ENCODE measurements at regions not wholly inside any gene's neighbourhood (a gene's known extent, or its start where the extent isn't known, plus 50 kb on each side); places are given as distances from the start of the nearest gene placed in this dataset.

DNA sequence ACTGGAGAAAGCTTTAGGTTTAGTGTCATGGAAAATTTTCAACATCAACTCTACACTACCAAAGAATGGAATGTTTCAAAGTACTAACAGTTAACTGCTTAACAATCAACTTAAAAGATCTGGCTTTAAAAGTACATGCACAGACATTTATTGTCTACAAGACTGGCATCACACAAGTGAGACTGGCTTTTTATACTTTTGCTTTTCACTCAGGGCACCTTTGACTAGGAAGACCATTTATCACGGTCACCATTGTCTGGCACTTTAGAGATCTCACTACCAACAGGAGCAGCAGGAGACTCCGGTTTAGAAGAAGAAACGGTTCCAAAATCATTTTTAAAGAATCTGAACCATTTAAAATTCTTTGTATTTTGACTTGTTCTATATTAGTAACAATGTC is 812.3 kb downstream of the ADGRL2 start:
- Histone ChIP-seq H3K27ac (no peak overlapping the region), H3K9me3 (no peaks in the 10 kb centered on the region), H3K36me3 (no peaks in the 10 kb centered on the region), H3K4me1 (no peaks in the 10 kb centered on the region), H3K27me3 (no peaks in the 10 kb centered on the region), H3K4me3 (no peak overlapping the region)
- WGBS, 2 donors, result 74 to 90% methylated on average over 3 of the region's 3 CpGs
- ATAC-seq (ENCODE audit: low FRiP score in 2 of 2) (no peak), DNase-seq (no peak)
- TF ChIP-seq EP300 (IDR thresholded peaks at IDR 0.05) (no peak), POLR2AphosphoS5 (IDR thresholded peaks at IDR 0.05) (no peak), POLR2A (IDR thresholded peaks at IDR 0.05) (no peak)
- TF ChIP-seq, protein P1, sequence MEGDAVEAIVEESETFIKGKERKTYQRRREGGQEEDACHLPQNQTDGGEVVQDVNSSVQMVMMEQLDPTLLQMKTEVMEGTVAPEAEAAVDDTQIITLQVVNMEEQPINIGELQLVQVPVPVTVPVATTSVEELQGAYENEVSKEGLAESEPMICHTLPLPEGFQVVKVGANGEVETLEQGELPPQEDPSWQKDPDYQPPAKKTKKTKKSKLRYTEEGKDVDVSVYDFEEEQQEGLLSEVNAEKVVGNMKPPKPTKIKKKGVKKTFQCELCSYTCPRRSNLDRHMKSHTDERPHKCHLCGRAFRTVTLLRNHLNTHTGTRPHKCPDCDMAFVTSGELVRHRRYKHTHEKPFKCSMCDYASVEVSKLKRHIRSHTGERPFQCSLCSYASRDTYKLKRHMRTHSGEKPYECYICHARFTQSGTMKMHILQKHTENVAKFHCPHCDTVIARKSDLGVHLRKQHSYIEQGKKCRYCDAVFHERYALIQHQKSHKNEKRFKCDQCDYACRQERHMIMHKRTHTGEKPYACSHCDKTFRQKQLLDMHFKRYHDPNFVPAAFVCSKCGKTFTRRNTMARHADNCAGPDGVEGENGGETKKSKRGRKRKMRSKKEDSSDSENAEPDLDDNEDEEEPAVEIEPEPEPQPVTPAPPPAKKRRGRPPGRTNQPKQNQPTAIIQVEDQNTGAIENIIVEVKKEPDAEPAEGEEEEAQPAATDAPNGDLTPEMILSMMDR (IDR thresholded peaks at IDR 0.05), result no peak

DNA sequence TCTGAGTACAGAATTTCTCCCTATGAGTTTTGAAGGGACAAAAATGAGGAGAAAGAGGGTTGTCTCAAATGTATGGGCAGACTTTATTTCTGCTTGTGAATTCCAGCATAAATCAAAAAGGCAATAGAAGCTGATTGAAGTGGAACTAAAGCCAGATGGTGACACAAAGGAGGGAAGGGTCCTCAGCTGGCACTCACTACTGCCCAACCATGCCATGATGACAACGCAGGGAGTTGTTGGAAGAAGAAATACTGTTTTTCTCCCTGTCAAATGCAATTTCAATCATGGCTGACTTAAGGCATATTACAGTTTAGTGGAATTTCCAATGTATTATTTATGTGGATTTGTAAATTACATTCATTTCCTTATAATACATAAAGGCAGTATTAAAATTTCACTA is 805.8 kb downstream of the ADGRL2 start:
- Histone ChIP-seq H3K36me3 (no peaks in the 10 kb centered on the region), H3K9me3 (no peaks in the 10 kb centered on the region), H3K27ac (no peak overlapping the region), H3K4me3 (no peak overlapping the region), H3K4me1 (no peaks in the 10 kb centered on the region), H3K27me3 (no peaks in the 10 kb centered on the region)
- DNase-seq, result no peak
- 87 to 92% methylated on average over 1 of the region's 1 CpG for WGBS, 2 donors
- TF ChIP-seq EP300 (IDR thresholded peaks at IDR 0.05), result no peak
- ATAC-seq (ENCODE audit: low FRiP score in 2 of 2), result no peak

DNA sequence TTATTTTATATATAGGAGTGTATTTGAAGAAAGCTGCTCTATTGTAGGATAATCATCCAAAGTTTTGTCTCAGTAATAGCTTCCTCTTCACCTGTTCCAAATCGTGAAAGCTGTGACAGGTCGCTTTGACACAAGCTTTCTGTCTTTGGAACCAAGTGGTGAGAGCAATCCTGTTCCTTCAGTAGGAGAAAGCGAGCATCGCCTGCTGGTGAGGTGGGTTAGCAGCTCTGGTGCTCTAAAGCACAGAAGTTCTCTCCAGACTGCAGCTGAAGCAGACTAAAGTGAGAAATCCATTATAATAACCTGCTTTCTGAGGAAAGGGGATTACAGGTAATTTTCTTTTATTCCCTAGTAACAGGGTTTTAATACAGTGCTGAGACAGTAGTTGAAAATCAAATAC is 803.8 kb downstream of the ADGRL2 start:
- Histone ChIP-seq H3K27ac (no peak overlapping the region), H3K36me3 (no peaks in the 10 kb centered on the region), H3K27me3 (no peaks in the 10 kb centered on the region), H3K9me3 (no peaks in the 10 kb centered on the region), H3K4me1 (no peaks in the 10 kb centered on the region), H3K4me3 (no peak overlapping the region)
- WGBS, 2 donors, result 67 to 77% methylated on average over 4 of the region's 4 CpGs
- TF ChIP-seq POLR2AphosphoS5 (IDR thresholded peaks at IDR 0.05), result no peak
- TF ChIP-seq EP300 (IDR thresholded peaks at IDR 0.05), result no peak
- no peak for TF ChIP-seq POLR2A (IDR thresholded peaks at IDR 0.05)
- TF ChIP-seq, protein P1 (IDR thresholded peaks at IDR 0.05), result no peak
- no peak for ATAC-seq (ENCODE audit: low FRiP score in 2 of 2)
- DNase-seq, result no peak

DNA sequence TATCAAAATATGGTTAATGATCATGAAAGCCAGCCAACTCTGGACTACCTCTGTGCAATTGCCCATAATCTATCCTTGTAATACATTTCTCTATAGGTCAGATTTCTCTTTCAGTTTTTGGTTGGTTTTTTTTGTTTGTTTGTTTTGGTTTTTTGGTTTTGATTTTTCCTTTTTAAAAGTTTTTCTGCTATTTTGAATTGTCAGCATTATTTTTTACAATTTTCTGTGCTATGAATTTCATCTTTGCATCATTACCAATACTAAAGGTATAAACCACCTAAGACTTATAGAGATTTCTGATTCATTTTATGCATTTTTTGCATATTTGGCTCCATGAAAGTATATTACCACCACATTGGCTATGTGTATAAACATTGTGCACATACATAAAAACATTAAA is 799.6 kb downstream of the ADGRL2 start:
- TF ChIP-seq POLR2AphosphoS5 (IDR thresholded peaks at IDR 0.05) (no peak), EP300 (IDR thresholded peaks at IDR 0.05) (no peak), POLR2A (IDR thresholded peaks at IDR 0.05) (no peak)
- TF ChIP-seq, protein P1 (IDR thresholded peaks at IDR 0.05), result no peak
- H3K27me3 ChIP-seq, result no peaks in the 10 kb centered on the region
- no peak overlapping the region for H3K27ac ChIP-seq
- H3K4me3 ChIP-seq, result no peak overlapping the region
- peaks cover 0 to 14% (median 0%) of the 10 kb centered on the region in 4 donors for H3K4me1 ChIP-seq
- H3K9me3 ChIP-seq, result no peaks in the 10 kb centered on the region
- H3K36me3 ChIP-seq, result no peaks in the 10 kb centered on the region
- ATAC-seq (ENCODE audit: low FRiP score in 2 of 2) (no peak), DNase-seq (no peak)

DNA sequence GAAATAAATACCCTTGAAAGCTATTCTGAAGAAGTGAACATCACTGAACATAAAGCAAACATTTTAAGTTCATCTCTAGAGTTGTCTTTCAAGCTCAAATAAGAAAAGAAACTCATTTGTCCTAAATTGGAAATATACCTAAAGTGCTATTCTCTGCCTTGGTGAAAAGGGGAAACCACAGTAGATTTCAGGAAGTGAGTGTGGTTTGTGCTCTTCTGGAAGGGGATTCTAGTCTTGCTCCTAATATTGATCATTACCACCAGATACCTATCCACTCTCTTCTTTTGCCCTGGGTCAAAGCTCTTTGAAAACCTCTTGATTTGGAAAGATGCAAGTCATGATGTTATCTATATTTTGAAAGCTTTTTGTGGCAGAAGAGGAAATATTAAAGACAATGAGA is 798.1 kb downstream of the ADGRL2 start:
- Histone ChIP-seq H3K36me3 (no peaks in the 10 kb centered on the region), H3K9me3 (no peaks in the 10 kb centered on the region), H3K4me3 (no peak overlapping the region), H3K27ac (no peak overlapping the region), H3K27me3 (no peaks in the 10 kb centered on the region), H3K4me1 (peaks cover 0 to 14% (median 0%) of the 10 kb centered on the region in 4 donors)
- DNase-seq (no peak), ATAC-seq (ENCODE audit: low FRiP score in 2 of 2) (no peak)
- no peak for TF ChIP-seq EP300 (IDR thresholded peaks at IDR 0.05)
- TF ChIP-seq, protein P1 (IDR thresholded peaks at IDR 0.05), result no peak

Data from upper lobe of left lung (tissue), 6 donors.